ENCODE measurements at regions not wholly inside any gene's neighbourhood (a gene's known extent, or its start where the extent isn't known, plus 50 kb on each side); places are given as distances from the start of the nearest gene placed in this dataset.

GRCh38 chr1:81314513-81315233 is 486.1 kb upstream of the ADGRL2 start:
- no peak for TF ChIP-seq CTCF (IDR thresholded peaks at IDR 0.05)
- TF ChIP-seq POLR2A (IDR thresholded peaks at IDR 0.05) = no peak

Data from prostate gland (tissue), 2 donors.